ENCODE measurements at regions not wholly inside any gene's neighbourhood (a gene's known extent, or its start where the extent isn't known, plus 50 kb on each side); places are given as distances from the start of the nearest gene placed in this dataset.
"Not testable (repeated sequence)": the region's sequence is repeated elsewhere in the genome, so short reads cannot be mapped to it uniquely, and the experiment has no call there.

GRCh38 chr10:125232841-125233240, 72.5 kb upstream of the CTBP2 start:
- no peak for TF ChIP-seq CTCF (IDR thresholded peaks at IDR 0.05; ENCODE audit: low read depth, low read length)
- DNase-seq (ENCODE audit: low read depth, low spot score) = peak; percentile 9
- no peak overlapping the region for H3K4me3 ChIP-seq (ENCODE audit: low read depth, low read length)
- in situ Hi-C loops (cut with HindIII; ENCODE audit: low sequenced_read_pairs) = no loop called here

DNA sequence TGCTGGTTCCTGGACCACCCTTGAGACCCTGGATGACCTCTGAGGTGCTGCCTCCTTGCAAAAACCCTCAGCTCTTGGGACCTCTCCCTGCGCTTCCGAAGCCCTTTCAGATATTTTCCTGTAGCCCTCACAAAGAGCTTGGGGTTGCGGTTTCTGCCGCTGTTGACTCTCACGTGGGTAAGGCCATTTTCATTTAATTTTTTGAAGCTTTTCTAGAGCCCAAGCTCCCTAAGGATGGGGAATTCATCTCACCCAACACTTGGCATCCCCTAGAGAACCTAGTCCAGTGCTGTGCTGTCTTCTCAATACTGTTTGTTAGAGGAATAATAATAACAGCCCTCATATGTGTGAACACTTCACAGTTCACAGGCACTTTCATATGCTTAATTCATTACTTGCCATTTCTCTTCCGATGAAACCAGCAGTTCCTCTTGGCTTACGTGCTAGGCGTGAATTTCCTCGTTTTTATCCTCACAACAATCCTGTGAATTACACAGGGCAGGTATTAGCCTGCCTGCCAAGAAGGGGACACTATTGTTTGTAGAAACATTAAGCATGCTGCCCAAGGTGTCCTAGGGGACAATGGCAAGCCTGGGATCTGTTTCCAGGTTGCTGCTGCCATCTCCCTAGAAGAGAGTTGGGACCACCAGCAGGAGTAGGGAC, 71.6 kb upstream of the CTBP2 start:
- in situ Hi-C loops (cut with HindIII; ENCODE audit: low sequenced_read_pairs) = no loop called here
- H3K4me3 ChIP-seq (ENCODE audit: low read depth, low read length) = no peak overlapping the region
- TF ChIP-seq CTCF (IDR thresholded peaks at IDR 0.05; ENCODE audit: low read depth, low read length) = no peak
- no peak for DNase-seq (ENCODE audit: low read depth, low spot score)

- H3K4me3 ChIP-seq (ENCODE audit: low read depth, low read length) = no peak overlapping the region
- DNase-seq (ENCODE audit: low read depth, low spot score) = peak; percentile 93
- in situ Hi-C loops (cut with HindIII; ENCODE audit: low sequenced_read_pairs) = no loop called here
- no peak for TF ChIP-seq CTCF (IDR thresholded peaks at IDR 0.05; ENCODE audit: low read depth, low read length)
Observed at GRCh38 chr10:125231116-125231812, 70.9 kb upstream of the CTBP2 start.

DNA sequence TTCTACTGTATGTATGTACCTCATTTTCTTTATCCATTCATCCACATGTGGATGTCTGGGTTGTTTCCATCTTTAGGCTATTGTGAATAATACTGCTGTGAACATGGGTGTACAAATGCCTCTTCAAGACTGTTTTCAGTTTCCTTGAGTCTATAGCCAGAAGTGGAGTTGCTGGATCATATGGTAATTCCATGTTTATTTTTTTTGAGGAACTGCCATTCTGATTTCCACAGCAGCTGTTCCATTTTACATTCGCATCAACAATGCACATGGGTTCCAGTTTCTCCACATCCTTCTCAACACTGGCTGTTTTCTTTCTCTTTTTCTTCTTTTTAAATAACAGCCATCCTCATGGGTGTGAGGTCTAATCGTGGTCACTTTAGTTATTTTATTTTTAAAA, 69.9 kb upstream of the CTBP2 start:
- H3K4me3 ChIP-seq (ENCODE audit: low read depth, low read length) = no peak overlapping the region
- in situ Hi-C loops (cut with HindIII; ENCODE audit: low sequenced_read_pairs) = no loop called here
- no peak for TF ChIP-seq CTCF (IDR thresholded peaks at IDR 0.05; ENCODE audit: low read depth, low read length)
- DNase-seq (ENCODE audit: low read depth, low spot score) = no peak

DNA sequence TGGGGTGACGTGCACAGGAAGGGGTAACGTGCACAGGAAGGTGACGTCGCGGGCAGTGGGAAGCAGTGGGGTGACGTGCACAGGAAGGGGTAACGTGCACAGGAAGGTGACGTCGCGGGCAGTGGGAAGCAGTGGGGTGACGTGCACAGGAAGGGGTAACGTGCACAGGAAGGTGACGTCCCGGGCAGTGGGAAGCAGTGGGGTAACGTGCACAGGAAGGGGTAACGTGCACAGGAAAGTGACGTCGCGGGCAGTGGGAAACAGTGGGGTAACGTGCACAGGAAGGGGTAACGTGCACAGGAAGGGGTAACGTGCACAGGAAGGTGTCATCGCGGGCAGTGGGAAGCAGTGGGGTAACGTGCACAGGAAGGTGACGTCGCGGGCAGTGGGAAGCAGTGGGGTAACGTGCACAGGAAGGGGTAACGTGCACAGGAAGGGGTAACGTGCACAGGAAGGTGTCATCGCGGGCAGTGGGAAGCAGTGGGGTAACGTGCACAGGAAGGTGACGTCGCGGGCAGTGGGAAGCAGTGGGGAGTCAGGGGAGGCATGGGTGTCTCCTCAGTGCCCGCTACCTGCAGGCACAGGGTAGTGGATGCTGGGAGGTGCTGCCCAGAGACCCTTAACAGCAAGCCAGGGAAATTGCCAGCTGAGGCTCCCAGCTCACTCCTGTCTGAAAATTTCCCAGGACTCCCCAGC, 68.0 kb upstream of the CTBP2 start:
- DNase-seq (ENCODE audit: low read depth, low spot score); in situ Hi-C loops (cut with HindIII; ENCODE audit: low sequenced_read_pairs); H3K4me3 ChIP-seq (ENCODE audit: low read depth, low read length): not testable (repeated sequence)

- no peak for TF ChIP-seq CTCF (IDR thresholded peaks at IDR 0.05; ENCODE audit: low read depth, low read length)
- DNase-seq (ENCODE audit: low read depth, low spot score) = no peak
- in situ Hi-C loops (cut with HindIII; ENCODE audit: low sequenced_read_pairs) = no loop called here
- no peak overlapping the region for H3K4me3 ChIP-seq (ENCODE audit: low read depth, low read length)
Observed at GRCh38 chr10:125227546-125227945, 67.2 kb upstream of the CTBP2 start.

- in situ Hi-C loops (cut with HindIII; ENCODE audit: low sequenced_read_pairs) = no loop called here
Observed at GRCh38 chr10:125226823-125227222, 66.5 kb upstream of the CTBP2 start.

More at GRCh38 chr10:125226823-125227222, 66.5 kb upstream of the CTBP2 start:
- H3K4me3 ChIP-seq (ENCODE audit: low read depth, low read length) = no peak overlapping the region
- no peak for TF ChIP-seq CTCF (IDR thresholded peaks at IDR 0.05; ENCODE audit: low read depth, low read length)
- no peak for DNase-seq (ENCODE audit: low read depth, low spot score)
